SU-DHL-6 (cell line): ENCODE measurements at regions not wholly inside any gene's neighbourhood (a gene's known extent, or its start where the extent isn't known, plus 50 kb on each side); places are given as distances from the start of the nearest gene placed in this dataset.

ENCODE experiments used
- H2AFZ ChIP-seq: fragments of 200-600 bp; sonication (generic); 2 replicates; pipeline ENCODE4 v1.6.1; 2014; ENCODE audit warnings: low read depth, mild to moderate bottlenecking, moderate library complexity, mixed read lengths, antibody characterized with exemption, low read length; ENCODE audit not compliant: severe bottlenecking
- H3F3A ChIP-seq: fragments of 200-600 bp; shearing (Covaris generic); 2 replicates; pipeline ENCODE4 v1.6.0; 2016; ENCODE audit warnings: antibody characterized with exemption, mild to moderate bottlenecking; ENCODE audit not compliant: insufficient read depth
- H3K27ac ChIP-seq: fragments of 200-600 bp; sonication (generic); 2 replicates; pipeline ENCODE4 v1.5.1; 2016; ENCODE audit warnings: low read depth, mild to moderate bottlenecking, low read length, moderate library complexity, mixed read lengths
- H3K27me3 ChIP-seq: fragments of 200-600 bp; sonication (generic), shearing (Covaris generic); 2 replicates; pipeline ENCODE4 v1.6.0; 2014; ENCODE audit warnings: mild to moderate bottlenecking, low read length
- H3K36me3 ChIP-seq: fragments of 200-600 bp; sonication (generic); 2 replicates; pipeline ENCODE4 v1.6.1; 2014; ENCODE audit warnings: mild to moderate bottlenecking, low read length, mixed read lengths
- H3K4me2 ChIP-seq: fragments of 300-600, 200-600 bp; shearing (Covaris generic), sonication (generic); 2 replicates; pipeline ENCODE4 v1.6.0; 2014; ENCODE audit warnings: low read length, low read depth, mild to moderate bottlenecking; ENCODE audit not compliant: poor library complexity, severe bottlenecking
- H3K4me3 ChIP-seq: fragments of 200-600 bp; sonication (generic); 2 replicates; pipeline ENCODE4 v1.5.1; 2014; ENCODE audit warnings: antibody characterized with exemption, low read length, mild to moderate bottlenecking, mixed read lengths; ENCODE audit not compliant: insufficient read depth, poor library complexity, severe bottlenecking
- H3K79me2 ChIP-seq: fragments of 200-600 bp; sonication (generic); 2 replicates; pipeline ENCODE4 v1.6.1; 2014; ENCODE audit warnings: mild to moderate bottlenecking, low read length, moderate library complexity; ENCODE audit not compliant: insufficient read depth
- H3K9ac ChIP-seq: fragments of 200-600 bp; sonication (generic); 2 replicates; pipeline ENCODE4 v1.7.0; 2014; ENCODE audit warnings: mild to moderate bottlenecking, low read length
- H3K9me2 ChIP-seq: fragments of 200-600 bp; sonication (generic); replicated peaks from 2 replicates; pipeline ENCODE4 v1.6.1; 2014; ENCODE audit warnings: low read length; ENCODE audit not compliant: insufficient read depth
- H3K9me3 ChIP-seq: fragments of 200-600 bp; sonication (generic); 2 replicates; pipeline ENCODE4 v1.6.1; 2014; ENCODE audit warnings: low read length, mixed read lengths; ENCODE audit not compliant: insufficient read depth
- H4K20me1 ChIP-seq: fragments of 200-600 bp; sonication (generic); 2 replicates; pipeline ENCODE4 v1.6.1; 2014; ENCODE audit warnings: low read depth, mild to moderate bottlenecking, antibody characterized with exemption, low read length, moderate library complexity, mixed read lengths
- EZH2phosphoT487 ChIP-seq: fragments of 200-600 bp; sonication (generic), shearing (Covaris generic); conservative IDR thresholded peaks from 2 replicates; pipeline ENCODE4 v1.6.1; 2018; ENCODE audit warnings: mild to moderate bottlenecking, antibody characterized with exemption, low read length, moderate library complexity, mixed read lengths
- TF ChIP-seq, protein P1 (sequence below): fragments of 200-600 bp; sonication (generic); IDR thresholded peaks from one replicate; pipeline ENCODE4 v1.5.1; 2017; ENCODE audit warnings: antibody characterized with exemption, mild to moderate bottlenecking, low read length, moderate library complexity; ENCODE audit not compliant: insufficient read depth, poor library complexity, severe bottlenecking

DNA sequence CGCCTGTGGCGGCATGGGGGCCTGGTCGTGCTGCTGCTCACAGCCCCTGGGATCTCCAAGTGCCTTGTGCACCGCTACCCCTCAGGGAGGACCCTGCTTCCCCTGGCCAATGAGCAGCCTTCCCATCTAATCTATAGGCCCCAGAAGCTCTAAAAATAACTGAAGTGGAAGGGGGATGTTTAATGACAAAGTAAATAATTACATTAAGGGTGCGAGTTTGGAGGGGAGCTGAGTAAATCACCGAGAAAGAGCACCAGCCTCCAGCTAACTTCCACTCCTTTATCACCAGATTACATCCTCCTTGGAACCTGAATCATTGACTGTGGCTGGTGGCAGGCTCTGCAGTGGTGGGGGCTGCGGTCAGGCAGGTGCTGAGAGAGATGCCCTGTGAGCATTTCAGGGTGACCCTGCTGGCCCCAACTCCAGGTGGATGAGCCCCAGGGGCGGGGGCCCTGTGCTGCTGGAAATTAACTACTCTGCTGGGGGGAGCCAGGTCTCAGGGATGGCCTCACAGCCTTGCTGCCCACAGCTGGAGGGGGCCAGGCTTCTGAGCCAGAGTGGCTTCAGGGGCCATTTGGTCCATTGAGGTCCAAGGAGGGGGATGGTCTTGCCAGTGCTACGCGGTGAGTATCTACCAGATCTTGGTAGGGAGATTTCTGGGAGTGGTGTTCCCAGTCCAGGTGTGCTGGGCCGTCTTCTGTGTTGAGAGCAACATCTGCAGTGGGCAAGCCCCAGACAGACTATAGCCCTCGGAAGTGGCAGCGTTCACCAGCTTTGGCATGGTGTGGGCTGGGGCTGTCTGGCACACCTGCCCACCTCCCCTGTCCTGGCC lies 74.2 kb downstream of the GLI2 start:
- Histone ChIP-seq H4K20me1 (no peaks in the 10 kb centered on the region), H3K27me3 (no peaks in the 10 kb centered on the region), H3K79me2 (no peaks in the 10 kb centered on the region), H3K27ac (no peak overlapping the region), H3K9ac (no peak overlapping the region), H3K4me3 (no peak overlapping the region), H3K9me2 (no peaks in the 10 kb centered on the region), H3F3A (no peaks in the 10 kb centered on the region), H2AFZ (no peak overlapping the region), H3K36me3 (no peaks in the 10 kb centered on the region), H3K9me3 (no peaks in the 10 kb centered on the region), H3K4me2 (no peak overlapping the region)
- TF ChIP-seq, protein P1, sequence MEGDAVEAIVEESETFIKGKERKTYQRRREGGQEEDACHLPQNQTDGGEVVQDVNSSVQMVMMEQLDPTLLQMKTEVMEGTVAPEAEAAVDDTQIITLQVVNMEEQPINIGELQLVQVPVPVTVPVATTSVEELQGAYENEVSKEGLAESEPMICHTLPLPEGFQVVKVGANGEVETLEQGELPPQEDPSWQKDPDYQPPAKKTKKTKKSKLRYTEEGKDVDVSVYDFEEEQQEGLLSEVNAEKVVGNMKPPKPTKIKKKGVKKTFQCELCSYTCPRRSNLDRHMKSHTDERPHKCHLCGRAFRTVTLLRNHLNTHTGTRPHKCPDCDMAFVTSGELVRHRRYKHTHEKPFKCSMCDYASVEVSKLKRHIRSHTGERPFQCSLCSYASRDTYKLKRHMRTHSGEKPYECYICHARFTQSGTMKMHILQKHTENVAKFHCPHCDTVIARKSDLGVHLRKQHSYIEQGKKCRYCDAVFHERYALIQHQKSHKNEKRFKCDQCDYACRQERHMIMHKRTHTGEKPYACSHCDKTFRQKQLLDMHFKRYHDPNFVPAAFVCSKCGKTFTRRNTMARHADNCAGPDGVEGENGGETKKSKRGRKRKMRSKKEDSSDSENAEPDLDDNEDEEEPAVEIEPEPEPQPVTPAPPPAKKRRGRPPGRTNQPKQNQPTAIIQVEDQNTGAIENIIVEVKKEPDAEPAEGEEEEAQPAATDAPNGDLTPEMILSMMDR, result no peak

DNA sequence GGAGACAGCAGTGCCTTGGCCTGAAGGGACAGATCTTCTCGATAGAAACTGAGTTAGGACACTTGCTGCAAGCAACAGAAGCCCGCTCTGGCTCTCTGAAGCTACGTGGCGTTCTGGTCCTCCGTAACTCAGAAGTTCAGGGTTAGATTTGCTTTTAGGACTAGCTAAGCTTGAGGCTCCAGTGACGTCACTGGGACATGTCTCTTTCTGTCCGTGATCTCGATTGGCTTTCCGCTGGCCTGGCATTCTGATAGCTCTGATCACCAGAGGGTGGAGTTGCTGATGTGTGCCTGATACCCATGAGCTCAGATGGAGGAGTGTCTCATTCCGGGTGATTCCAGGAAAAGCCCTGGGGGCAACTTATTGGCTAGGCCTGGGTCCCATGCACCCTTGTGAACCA lies 75.0 kb downstream of the GLI2 start:
- Histone ChIP-seq H3K27ac (no peak overlapping the region), H3K4me2 (no peak overlapping the region), H3K36me3 (no peaks in the 10 kb centered on the region), H3K9me3 (no peaks in the 10 kb centered on the region), H2AFZ (no peak overlapping the region), H3F3A (no peaks in the 10 kb centered on the region), H3K79me2 (no peaks in the 10 kb centered on the region), H4K20me1 (no peaks in the 10 kb centered on the region), H3K9ac (no peak overlapping the region), H3K4me3 (no peak overlapping the region), H3K27me3 (no peaks in the 10 kb centered on the region), H3K9me2 (no peaks in the 10 kb centered on the region)
- TF ChIP-seq, protein P1, result no peak
- no peak for TF ChIP-seq EZH2phosphoT487

DNA sequence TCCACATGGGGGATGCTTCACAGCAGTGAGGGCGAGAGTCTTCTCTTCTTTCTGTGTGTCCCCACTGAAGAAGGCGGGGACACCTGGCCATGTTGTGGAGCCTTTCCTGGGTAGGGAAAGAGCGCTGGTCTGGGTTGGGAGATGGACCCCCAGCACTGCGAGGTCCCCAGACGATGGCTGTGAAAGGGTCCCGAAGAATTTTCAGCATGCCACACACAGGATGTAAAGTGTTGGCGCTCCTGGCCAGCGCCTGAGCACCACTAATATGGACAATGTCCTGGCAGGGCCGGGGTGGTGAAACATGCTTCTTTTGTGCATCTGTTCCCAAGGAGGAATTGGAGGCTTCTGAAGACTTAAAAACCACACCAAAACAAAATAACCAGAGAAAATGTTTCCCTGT lies 77.2 kb downstream of the GLI2 start:
- Histone ChIP-seq H3K9me3 (no peaks in the 10 kb centered on the region), H3K79me2 (no peaks in the 10 kb centered on the region), H3F3A (no peaks in the 10 kb centered on the region), H3K4me2 (no peak overlapping the region), H4K20me1 (no peaks in the 10 kb centered on the region), H3K27me3 (no peaks in the 10 kb centered on the region), H3K4me3 (no peak overlapping the region), H3K9ac (no peak overlapping the region), H3K9me2 (no peaks in the 10 kb centered on the region), H2AFZ (no peak overlapping the region), H3K36me3 (no peaks in the 10 kb centered on the region), H3K27ac (no peak overlapping the region)
- TF ChIP-seq, protein P1, result no peak
- no peak for TF ChIP-seq EZH2phosphoT487
